ENCODE measurements at regions not wholly inside any gene's neighbourhood (a gene's known extent, or its start where the extent isn't known, plus 50 kb on each side); places are given as distances from the start of the nearest gene placed in this dataset.

- no peak for TF ChIP-seq CTCF (IDR thresholded peaks at IDR 0.05)
- no peak for TF ChIP-seq POLR2AphosphoS5 (IDR thresholded peaks at IDR 0.05)
- no peak for TF ChIP-seq POLR2A (IDR thresholded peaks at IDR 0.05)
Measured at GRCh38 chr15:61629269-61629668, 400.2 kb upstream of the RORA start.
